ENCODE measurements at regions not wholly inside any gene's neighbourhood (a gene's known extent, or its start where the extent isn't known, plus 50 kb on each side); places are given as distances from the start of the nearest gene placed in this dataset.
"Not testable (repeated sequence)": the region's sequence is repeated elsewhere in the genome, so short reads cannot be mapped to it uniquely, and the experiment has no call there.

GRCh38 chr3:17828388-17828787 is 86.0 kb upstream of the TBC1D5 start:
- no peak overlapping the region for H3K9ac ChIP-seq (ENCODE audit: low read depth in 2 of 2, low read length in 2 of 2)
- H3K4me3 ChIP-seq, result no peak overlapping the region
- no peaks in the 10 kb centered on the region for H3K9me3 ChIP-seq
- no peaks in the 10 kb centered on the region for H3K36me3 ChIP-seq
- no peaks in the 10 kb centered on the region for H3K4me1 ChIP-seq
- no peaks in the 10 kb centered on the region for H3K27me3 ChIP-seq
- no peak overlapping the region for H3K27ac ChIP-seq
- intact Hi-C loops (cut with DNase I), result no loop called here
- no peak for TF ChIP-seq CTCF (IDR thresholded peaks at IDR 0.05)
- DNase-seq, result no peak

- Histone ChIP-seq H3K36me3 (no peaks in the 10 kb centered on the region), H3K4me3 (no peak overlapping the region), H3K9me3 (no peaks in the 10 kb centered on the region), H3K27ac (no peak overlapping the region), H3K4me1 (no peaks in the 10 kb centered on the region), H3K9ac (ENCODE audit: low read depth in 2 of 2, low read length in 2 of 2) (no peak overlapping the region), H3K27me3 (no peaks in the 10 kb centered on the region)
- intact Hi-C loops (cut with DNase I), result no loop called here
- DNase-seq, result no peak
- TF ChIP-seq CTCF (IDR thresholded peaks at IDR 0.05), result no peak
Measured at GRCh38 chr3:17825298-17825697, 82.9 kb upstream of the TBC1D5 start.

- H3K4me1 ChIP-seq, result no peaks in the 10 kb centered on the region
- H3K36me3 ChIP-seq, result no peaks in the 10 kb centered on the region
- no peaks in the 10 kb centered on the region for H3K9me3 ChIP-seq
Measured at GRCh38 chr3:17823816-17824215, 81.4 kb upstream of the TBC1D5 start.

GRCh38 chr3:17823036-17823435 is 80.6 kb upstream of the TBC1D5 start:
- H3K27me3 ChIP-seq, result no peaks in the 10 kb centered on the region
- H3K27ac ChIP-seq, result no peak overlapping the region
- no peaks in the 10 kb centered on the region for H3K9me3 ChIP-seq
- H3K4me1 ChIP-seq, result no peaks in the 10 kb centered on the region
- no peak overlapping the region for H3K4me3 ChIP-seq
- TF ChIP-seq CTCF (IDR thresholded peaks at IDR 0.05), result no peak
- DNase-seq, result no peak
- H3K36me3 ChIP-seq, result no peaks in the 10 kb centered on the region
- intact Hi-C loops (cut with DNase I), result no loop called here
- H3K9ac ChIP-seq (ENCODE audit: low read depth in 2 of 2, low read length in 2 of 2), result no peak overlapping the region

More at GRCh38 chr3:17823816-17824215, 81.4 kb upstream of the TBC1D5 start:
- DNase-seq, result no peak
- intact Hi-C loops (cut with DNase I), result no loop called here
- Histone ChIP-seq H3K9ac (ENCODE audit: low read depth in 2 of 2, low read length in 2 of 2) (no peak overlapping the region), H3K4me3 (no peak overlapping the region), H3K27me3 (no peaks in the 10 kb centered on the region), H3K27ac (no peak overlapping the region)
- TF ChIP-seq CTCF (IDR thresholded peaks at IDR 0.05), result no peak

GRCh38 chr3:17820704-17821103 is 78.3 kb upstream of the TBC1D5 start:
- Histone ChIP-seq H3K27me3 (no peaks in the 10 kb centered on the region), H3K36me3 (no peaks in the 10 kb centered on the region), H3K4me3 (no peak overlapping the region), H3K9ac (ENCODE audit: low read depth in 2 of 2, low read length in 2 of 2) (no peak overlapping the region), H3K4me1 (no peaks in the 10 kb centered on the region), H3K27ac (no peak overlapping the region), H3K9me3 (no peaks in the 10 kb centered on the region)
- TF ChIP-seq CTCF (IDR thresholded peaks at IDR 0.05), result no peak
- intact Hi-C loops (cut with DNase I), result no loop called here
- no peak for DNase-seq

GRCh38 chr3:17820275-17820674 is 77.8 kb upstream of the TBC1D5 start:
- H3K36me3 ChIP-seq, result no peaks in the 10 kb centered on the region
- no peaks in the 10 kb centered on the region for H3K9me3 ChIP-seq
- DNase-seq, result no peak
- TF ChIP-seq CTCF (IDR thresholded peaks at IDR 0.05), result no peak
- H3K27ac ChIP-seq, result no peak overlapping the region
- no peaks in the 10 kb centered on the region for H3K27me3 ChIP-seq
- no peak overlapping the region for H3K9ac ChIP-seq (ENCODE audit: low read depth in 2 of 2, low read length in 2 of 2)
- intact Hi-C loops (cut with DNase I), result no loop called here
- H3K4me3 ChIP-seq, result no peak overlapping the region
- H3K4me1 ChIP-seq, result no peaks in the 10 kb centered on the region

- H3K9me3 ChIP-seq; H3K4me3 ChIP-seq; DNase-seq; intact Hi-C loops (cut with DNase I); H3K9ac ChIP-seq (ENCODE audit: low read depth in 2 of 2, low read length in 2 of 2); H3K27ac ChIP-seq; H3K27me3 ChIP-seq; H3K36me3 ChIP-seq; H3K4me1 ChIP-seq: not testable (repeated sequence)
Measured at GRCh38 chr3:17817973-17818372, 75.5 kb upstream of the TBC1D5 start.
